ENCODE measurements at regions not wholly inside any gene's neighbourhood (a gene's known extent, or its start where the extent isn't known, plus 50 kb on each side); places are given as distances from the start of the nearest gene placed in this dataset.

DNA sequence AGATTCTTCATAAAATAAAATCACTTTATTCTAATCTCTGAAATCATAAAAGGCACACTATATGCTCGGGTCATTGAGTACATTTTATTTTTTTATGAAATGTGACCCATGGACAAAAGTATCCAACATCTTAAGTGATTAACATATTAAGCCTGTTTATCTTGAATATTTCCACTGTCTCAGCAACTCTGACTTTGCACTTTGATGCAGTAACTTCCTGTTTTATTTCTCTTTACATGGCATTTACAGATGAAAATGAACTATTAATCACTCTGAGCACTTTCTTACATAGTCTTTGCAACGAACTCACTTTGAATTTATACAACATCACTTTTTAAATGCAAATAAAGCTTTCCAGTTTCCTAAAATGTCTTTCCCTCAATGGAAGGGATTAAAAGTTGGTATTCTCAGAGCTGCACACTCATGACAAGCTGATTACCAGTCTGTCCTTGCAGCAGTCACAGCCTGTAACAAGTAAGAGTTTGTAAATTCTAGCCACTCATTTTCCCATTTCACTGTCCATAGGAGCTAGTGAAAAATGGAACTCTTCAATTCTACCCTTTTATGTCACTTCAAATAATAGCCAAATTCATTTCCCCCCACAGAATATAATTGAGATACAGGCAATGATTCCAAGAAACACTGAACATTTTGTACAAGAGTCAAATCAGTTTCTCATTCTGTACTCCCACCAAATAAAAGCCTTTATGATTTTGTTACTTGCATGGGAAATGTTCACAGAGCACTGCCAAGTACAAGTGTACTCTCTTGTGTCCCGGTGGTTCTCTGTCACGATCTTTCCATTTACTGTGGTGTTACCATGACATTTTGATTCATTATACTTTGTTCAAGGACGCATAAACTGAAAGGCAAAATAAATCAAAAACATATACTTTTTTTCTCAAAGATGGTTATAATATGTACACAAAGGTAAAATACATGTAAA lies 1968.9 kb downstream of the PCDH9 start:
- H3K4me1 Mint-ChIP-seq (ENCODE audit: low read depth, unreplicated experiment), result peaks cover 5% of the 10 kb centered on the region
- Histone ChIP-seq H2AFZ (ENCODE audit: low read depth, low read length) (peak overlapping the region; percentile 52), H4K20me1 (ENCODE audit: insufficient read depth, low read length) (no peaks in the 10 kb centered on the region), H3K9me3 (ENCODE audit: insufficient read depth, low read depth, low read length) (no peaks in the 10 kb centered on the region), H3K79me2 (ENCODE audit: insufficient read depth, low read length) (no peaks in the 10 kb centered on the region), H3K27ac (ENCODE audit: low read depth, low read length) (no peak overlapping the region), H3K4me1 (ENCODE audit: insufficient read depth, low read length) (no peaks in the 10 kb centered on the region), H3K27me3 (ENCODE audit: insufficient read depth, low read length) (no peaks in the 10 kb centered on the region), H3K4me3 (ENCODE audit: insufficient read depth, low read depth, low read length) (peak overlapping the region; percentile 34), H3K4me2 (ENCODE audit: low read length) (peak overlapping the region; percentile 61), H3K36me3 (ENCODE audit: insufficient read depth, low read length) (no peaks in the 10 kb centered on the region), H3K9ac (ENCODE audit: low read length) (peak overlapping the region; percentile 28)
- H3K27me3 Mint-ChIP-seq (ENCODE audit: low read depth, unreplicated experiment), result no peaks in the 10 kb centered on the region
- H3K4me3 Mint-ChIP-seq (ENCODE audit: unreplicated experiment), result no peak overlapping the region
- TF ChIP-seq, protein P1, sequence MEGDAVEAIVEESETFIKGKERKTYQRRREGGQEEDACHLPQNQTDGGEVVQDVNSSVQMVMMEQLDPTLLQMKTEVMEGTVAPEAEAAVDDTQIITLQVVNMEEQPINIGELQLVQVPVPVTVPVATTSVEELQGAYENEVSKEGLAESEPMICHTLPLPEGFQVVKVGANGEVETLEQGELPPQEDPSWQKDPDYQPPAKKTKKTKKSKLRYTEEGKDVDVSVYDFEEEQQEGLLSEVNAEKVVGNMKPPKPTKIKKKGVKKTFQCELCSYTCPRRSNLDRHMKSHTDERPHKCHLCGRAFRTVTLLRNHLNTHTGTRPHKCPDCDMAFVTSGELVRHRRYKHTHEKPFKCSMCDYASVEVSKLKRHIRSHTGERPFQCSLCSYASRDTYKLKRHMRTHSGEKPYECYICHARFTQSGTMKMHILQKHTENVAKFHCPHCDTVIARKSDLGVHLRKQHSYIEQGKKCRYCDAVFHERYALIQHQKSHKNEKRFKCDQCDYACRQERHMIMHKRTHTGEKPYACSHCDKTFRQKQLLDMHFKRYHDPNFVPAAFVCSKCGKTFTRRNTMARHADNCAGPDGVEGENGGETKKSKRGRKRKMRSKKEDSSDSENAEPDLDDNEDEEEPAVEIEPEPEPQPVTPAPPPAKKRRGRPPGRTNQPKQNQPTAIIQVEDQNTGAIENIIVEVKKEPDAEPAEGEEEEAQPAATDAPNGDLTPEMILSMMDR (IDR thresholded peaks at IDR 0.05; ENCODE audit: insufficient read depth, low read depth, low read length), result no peak
- TF ChIP-seq EZH2 (IDR thresholded peaks at IDR 0.05; ENCODE audit: insufficient read depth, low read length), result no peak
- FAIRE-seq (no peak), DNase-seq (ENCODE audit: low read depth) (no peak)
- H3K36me3 Mint-ChIP-seq (ENCODE audit: low read depth, unreplicated experiment), result no peaks in the 10 kb centered on the region
- no peak overlapping the region for H3K27ac Mint-ChIP-seq (ENCODE audit: unreplicated experiment)
- H3K9me3 Mint-ChIP-seq (ENCODE audit: unreplicated experiment), result peaks cover 2% of the 10 kb centered on the region

DNA sequence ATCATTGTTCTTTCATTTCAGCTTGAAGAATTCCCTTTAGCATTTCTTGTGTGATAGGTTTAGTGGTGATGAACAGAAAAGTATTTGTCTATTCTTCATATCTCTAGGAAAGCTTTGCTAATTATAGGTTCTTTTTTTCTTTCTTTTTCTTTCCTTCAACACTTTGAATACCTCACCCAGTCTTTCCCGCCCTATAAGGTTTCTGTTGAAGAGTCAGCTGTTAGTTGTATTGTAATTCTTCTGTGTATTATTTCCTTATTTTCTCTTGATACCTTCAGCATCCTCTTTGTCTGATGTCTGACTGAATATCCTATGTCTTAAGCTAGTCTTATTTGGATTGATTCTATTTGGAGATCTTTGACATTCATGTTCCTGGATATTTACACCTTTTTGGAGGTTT lies 1989.4 kb downstream of the PCDH9 start:
- no peak overlapping the region for H3K27ac Mint-ChIP-seq (ENCODE audit: unreplicated experiment)
- H3K36me3 ChIP-seq (ENCODE audit: insufficient read depth, low read length), result no peaks in the 10 kb centered on the region
- no peaks in the 10 kb centered on the region for H4K20me1 ChIP-seq (ENCODE audit: insufficient read depth, low read length)
- no peaks in the 10 kb centered on the region for H3K79me2 ChIP-seq (ENCODE audit: insufficient read depth, low read length)
- no peaks in the 10 kb centered on the region for H3K4me1 ChIP-seq (ENCODE audit: insufficient read depth, low read length)
- H3K9me3 ChIP-seq (ENCODE audit: insufficient read depth, low read depth, low read length), result no peaks in the 10 kb centered on the region
- no peak overlapping the region for H3K9ac ChIP-seq (ENCODE audit: low read length)
- no peak overlapping the region for H3K4me3 ChIP-seq (ENCODE audit: insufficient read depth, low read depth, low read length)
- no peak overlapping the region for H3K4me2 ChIP-seq (ENCODE audit: low read length)
- no peaks in the 10 kb centered on the region for H3K27me3 Mint-ChIP-seq (ENCODE audit: low read depth, unreplicated experiment)
- H3K9me3 Mint-ChIP-seq (ENCODE audit: unreplicated experiment), result peaks cover 10% of the 10 kb centered on the region
- no peaks in the 10 kb centered on the region for H3K27me3 ChIP-seq (ENCODE audit: insufficient read depth, low read length)
- FAIRE-seq, result no peak
- H3K4me3 Mint-ChIP-seq (ENCODE audit: unreplicated experiment), result no peak overlapping the region
- no peaks in the 10 kb centered on the region for H3K36me3 Mint-ChIP-seq (ENCODE audit: low read depth, unreplicated experiment)
- H3K4me1 Mint-ChIP-seq (ENCODE audit: low read depth, unreplicated experiment), result peaks cover 5% of the 10 kb centered on the region
- no peak overlapping the region for H3K27ac ChIP-seq (ENCODE audit: low read depth, low read length)
- no peak for DNase-seq (ENCODE audit: low read depth)
- TF ChIP-seq, protein P1 (IDR thresholded peaks at IDR 0.05; ENCODE audit: insufficient read depth, low read depth, low read length), result no peak
- no peak for TF ChIP-seq EZH2 (IDR thresholded peaks at IDR 0.05; ENCODE audit: insufficient read depth, low read length)
- H2AFZ ChIP-seq (ENCODE audit: low read depth, low read length), result no peak overlapping the region

Data from astrocyte (in vitro differentiated cells and primary cell).